ENCODE measurements at regions not wholly inside any gene's neighbourhood (a gene's known extent, or its start where the extent isn't known, plus 50 kb on each side); places are given as distances from the start of the nearest gene placed in this dataset.

GRCh38 chr3:35946854-35947515 lies 307.7 kb downstream of the ARPP21 start:
- WGBS, 2 donors: 90 to 94% methylated on average over 2 of the region's 2 CpGs
- no peak for DNase-seq
- no peaks in the 10 kb centered on the region for H3K27me3 ChIP-seq (ENCODE audit: control insufficient read depth in 3 of 3, insufficient read depth in 3 of 3, low read length in 2 of 3)

GRCh38 chr3:35950021-35950420 lies 310.7 kb downstream of the ARPP21 start:
- H3K9me3 ChIP-seq (ENCODE audit: control insufficient read depth in 4 of 4, insufficient read depth in 3 of 4, low read length in 3 of 4): no peaks in the 10 kb centered on the region
- WGBS, 2 donors: 94 to 97% methylated on average over 1 of the region's 1 CpG
- ATAC-seq (ENCODE audit: insufficient read depth, low FRiP score) (no peak), DNase-seq (no peak)
- H3K27me3 ChIP-seq (ENCODE audit: control insufficient read depth in 3 of 3, insufficient read depth in 3 of 3, low read length in 2 of 3): no peaks in the 10 kb centered on the region
- H3K4me3 ChIP-seq: no peak overlapping the region
- H3K27ac ChIP-seq (ENCODE audit: low read depth in 1 of 2, low read length in 1 of 2): no peak overlapping the region
- H3K36me3 ChIP-seq (ENCODE audit: control insufficient read depth in 4 of 4, insufficient read depth in 4 of 4, low read length in 4 of 4): no peaks in the 10 kb centered on the region
- H3K9ac ChIP-seq (ENCODE audit: insufficient read depth in 1 of 2, low read length in 2 of 2): no peak overlapping the region
- no peak for TF ChIP-seq CTCF (IDR thresholded peaks at IDR 0.05; ENCODE audit: control extremely low read depth, extremely low read depth)
- no peaks in the 10 kb centered on the region for H3K4me1 ChIP-seq (ENCODE audit: control insufficient read depth in 5 of 5, insufficient read depth in 5 of 5, low read length in 5 of 5)

More at GRCh38 chr3:35946854-35947515, 307.7 kb downstream of the ARPP21 start:
- H3K4me1 ChIP-seq (ENCODE audit: control insufficient read depth in 5 of 5, insufficient read depth in 5 of 5, low read length in 5 of 5): no peaks in the 10 kb centered on the region
- no peaks in the 10 kb centered on the region for H3K9me3 ChIP-seq (ENCODE audit: control insufficient read depth in 4 of 4, insufficient read depth in 3 of 4, low read length in 3 of 4)
- no peak for TF ChIP-seq CTCF (IDR thresholded peaks at IDR 0.05; ENCODE audit: control extremely low read depth, extremely low read depth)
- no peak overlapping the region for H3K27ac ChIP-seq (ENCODE audit: low read depth in 1 of 2, low read length in 1 of 2)
- no peak overlapping the region for H3K4me3 ChIP-seq
- H3K9ac ChIP-seq (ENCODE audit: insufficient read depth in 1 of 2, low read length in 2 of 2): no peak overlapping the region
- ATAC-seq (ENCODE audit: insufficient read depth, low FRiP score): no peak
- no peaks in the 10 kb centered on the region for H3K36me3 ChIP-seq (ENCODE audit: control insufficient read depth in 4 of 4, insufficient read depth in 4 of 4, low read length in 4 of 4)

GRCh38 chr3:35954413-35954812 lies 315.1 kb downstream of the ARPP21 start:
- DNase-seq: no peak
- Histone ChIP-seq H3K4me3 (no peak overlapping the region), H3K27ac (ENCODE audit: low read depth in 1 of 2, low read length in 1 of 2) (no peak overlapping the region), H3K9ac (ENCODE audit: insufficient read depth in 1 of 2, low read length in 2 of 2) (no peak overlapping the region), H3K9me3 (ENCODE audit: control insufficient read depth in 4 of 4, insufficient read depth in 3 of 4, low read length in 3 of 4) (no peaks in the 10 kb centered on the region), H3K36me3 (ENCODE audit: control insufficient read depth in 4 of 4, insufficient read depth in 4 of 4, low read length in 4 of 4) (no peaks in the 10 kb centered on the region), H3K4me1 (ENCODE audit: control insufficient read depth in 5 of 5, insufficient read depth in 5 of 5, low read length in 5 of 5) (no peaks in the 10 kb centered on the region), H3K27me3 (ENCODE audit: control insufficient read depth in 3 of 3, insufficient read depth in 3 of 3, low read length in 2 of 3) (no peaks in the 10 kb centered on the region)
- ATAC-seq (ENCODE audit: insufficient read depth, low FRiP score): no peak
- no peak for TF ChIP-seq CTCF (IDR thresholded peaks at IDR 0.05; ENCODE audit: control extremely low read depth, extremely low read depth)

GRCh38 chr3:35965908-35966307 lies 326.6 kb downstream of the ARPP21 start:
- Histone ChIP-seq H3K27me3 (ENCODE audit: control insufficient read depth in 3 of 3, insufficient read depth in 3 of 3, low read length in 2 of 3) (no peaks in the 10 kb centered on the region), H3K36me3 (ENCODE audit: control insufficient read depth in 4 of 4, insufficient read depth in 4 of 4, low read length in 4 of 4) (no peaks in the 10 kb centered on the region), H3K27ac (ENCODE audit: low read depth in 1 of 2, low read length in 1 of 2) (no peak overlapping the region), H3K9me3 (ENCODE audit: control insufficient read depth in 4 of 4, insufficient read depth in 3 of 4, low read length in 3 of 4) (no peaks in the 10 kb centered on the region), H3K9ac (ENCODE audit: insufficient read depth in 1 of 2, low read length in 2 of 2) (no peak overlapping the region), H3K4me1 (ENCODE audit: control insufficient read depth in 5 of 5, insufficient read depth in 5 of 5, low read length in 5 of 5) (peaks cover 0 to 3% (median 0%) of the 10 kb centered on the region in 5 donors), H3K4me3 (no peak overlapping the region)
- WGBS, 2 donors: 14 to 19% methylated on average over 2 of the region's 2 CpGs
- no peak for ATAC-seq (ENCODE audit: insufficient read depth, low FRiP score)
- peak; percentile 20 for TF ChIP-seq CTCF (IDR thresholded peaks at IDR 0.05; ENCODE audit: control extremely low read depth, extremely low read depth)
- peak in 2 of 3 donors; percentile 63 to 76 for DNase-seq

Data from lung (tissue), 11 donors.